ENCODE measurements at regions not wholly inside any gene's neighbourhood (a gene's known extent, or its start where the extent isn't known, plus 50 kb on each side); places are given as distances from the start of the nearest gene placed in this dataset.

DNA sequence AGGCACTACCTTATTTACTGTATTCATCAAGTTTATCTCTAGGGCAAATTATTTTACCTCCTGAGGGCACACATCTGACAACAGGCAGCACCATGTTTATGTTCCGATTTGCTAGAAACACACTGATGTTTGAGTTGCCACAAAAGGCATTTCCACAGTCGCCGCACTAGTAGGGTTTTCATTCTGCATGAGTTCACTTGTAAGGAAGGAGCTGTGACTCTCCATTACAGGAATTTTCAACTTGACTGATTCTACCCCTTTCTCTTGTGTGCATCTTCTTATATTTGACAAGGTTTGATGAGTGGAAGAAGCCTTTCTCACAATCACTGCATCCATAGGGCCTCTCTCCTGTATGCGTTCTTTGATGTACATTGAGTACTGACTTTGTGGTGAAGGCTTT is 455.9 kb upstream of the CNTN5 start (continued):
- TF ChIP-seq, protein P1, sequence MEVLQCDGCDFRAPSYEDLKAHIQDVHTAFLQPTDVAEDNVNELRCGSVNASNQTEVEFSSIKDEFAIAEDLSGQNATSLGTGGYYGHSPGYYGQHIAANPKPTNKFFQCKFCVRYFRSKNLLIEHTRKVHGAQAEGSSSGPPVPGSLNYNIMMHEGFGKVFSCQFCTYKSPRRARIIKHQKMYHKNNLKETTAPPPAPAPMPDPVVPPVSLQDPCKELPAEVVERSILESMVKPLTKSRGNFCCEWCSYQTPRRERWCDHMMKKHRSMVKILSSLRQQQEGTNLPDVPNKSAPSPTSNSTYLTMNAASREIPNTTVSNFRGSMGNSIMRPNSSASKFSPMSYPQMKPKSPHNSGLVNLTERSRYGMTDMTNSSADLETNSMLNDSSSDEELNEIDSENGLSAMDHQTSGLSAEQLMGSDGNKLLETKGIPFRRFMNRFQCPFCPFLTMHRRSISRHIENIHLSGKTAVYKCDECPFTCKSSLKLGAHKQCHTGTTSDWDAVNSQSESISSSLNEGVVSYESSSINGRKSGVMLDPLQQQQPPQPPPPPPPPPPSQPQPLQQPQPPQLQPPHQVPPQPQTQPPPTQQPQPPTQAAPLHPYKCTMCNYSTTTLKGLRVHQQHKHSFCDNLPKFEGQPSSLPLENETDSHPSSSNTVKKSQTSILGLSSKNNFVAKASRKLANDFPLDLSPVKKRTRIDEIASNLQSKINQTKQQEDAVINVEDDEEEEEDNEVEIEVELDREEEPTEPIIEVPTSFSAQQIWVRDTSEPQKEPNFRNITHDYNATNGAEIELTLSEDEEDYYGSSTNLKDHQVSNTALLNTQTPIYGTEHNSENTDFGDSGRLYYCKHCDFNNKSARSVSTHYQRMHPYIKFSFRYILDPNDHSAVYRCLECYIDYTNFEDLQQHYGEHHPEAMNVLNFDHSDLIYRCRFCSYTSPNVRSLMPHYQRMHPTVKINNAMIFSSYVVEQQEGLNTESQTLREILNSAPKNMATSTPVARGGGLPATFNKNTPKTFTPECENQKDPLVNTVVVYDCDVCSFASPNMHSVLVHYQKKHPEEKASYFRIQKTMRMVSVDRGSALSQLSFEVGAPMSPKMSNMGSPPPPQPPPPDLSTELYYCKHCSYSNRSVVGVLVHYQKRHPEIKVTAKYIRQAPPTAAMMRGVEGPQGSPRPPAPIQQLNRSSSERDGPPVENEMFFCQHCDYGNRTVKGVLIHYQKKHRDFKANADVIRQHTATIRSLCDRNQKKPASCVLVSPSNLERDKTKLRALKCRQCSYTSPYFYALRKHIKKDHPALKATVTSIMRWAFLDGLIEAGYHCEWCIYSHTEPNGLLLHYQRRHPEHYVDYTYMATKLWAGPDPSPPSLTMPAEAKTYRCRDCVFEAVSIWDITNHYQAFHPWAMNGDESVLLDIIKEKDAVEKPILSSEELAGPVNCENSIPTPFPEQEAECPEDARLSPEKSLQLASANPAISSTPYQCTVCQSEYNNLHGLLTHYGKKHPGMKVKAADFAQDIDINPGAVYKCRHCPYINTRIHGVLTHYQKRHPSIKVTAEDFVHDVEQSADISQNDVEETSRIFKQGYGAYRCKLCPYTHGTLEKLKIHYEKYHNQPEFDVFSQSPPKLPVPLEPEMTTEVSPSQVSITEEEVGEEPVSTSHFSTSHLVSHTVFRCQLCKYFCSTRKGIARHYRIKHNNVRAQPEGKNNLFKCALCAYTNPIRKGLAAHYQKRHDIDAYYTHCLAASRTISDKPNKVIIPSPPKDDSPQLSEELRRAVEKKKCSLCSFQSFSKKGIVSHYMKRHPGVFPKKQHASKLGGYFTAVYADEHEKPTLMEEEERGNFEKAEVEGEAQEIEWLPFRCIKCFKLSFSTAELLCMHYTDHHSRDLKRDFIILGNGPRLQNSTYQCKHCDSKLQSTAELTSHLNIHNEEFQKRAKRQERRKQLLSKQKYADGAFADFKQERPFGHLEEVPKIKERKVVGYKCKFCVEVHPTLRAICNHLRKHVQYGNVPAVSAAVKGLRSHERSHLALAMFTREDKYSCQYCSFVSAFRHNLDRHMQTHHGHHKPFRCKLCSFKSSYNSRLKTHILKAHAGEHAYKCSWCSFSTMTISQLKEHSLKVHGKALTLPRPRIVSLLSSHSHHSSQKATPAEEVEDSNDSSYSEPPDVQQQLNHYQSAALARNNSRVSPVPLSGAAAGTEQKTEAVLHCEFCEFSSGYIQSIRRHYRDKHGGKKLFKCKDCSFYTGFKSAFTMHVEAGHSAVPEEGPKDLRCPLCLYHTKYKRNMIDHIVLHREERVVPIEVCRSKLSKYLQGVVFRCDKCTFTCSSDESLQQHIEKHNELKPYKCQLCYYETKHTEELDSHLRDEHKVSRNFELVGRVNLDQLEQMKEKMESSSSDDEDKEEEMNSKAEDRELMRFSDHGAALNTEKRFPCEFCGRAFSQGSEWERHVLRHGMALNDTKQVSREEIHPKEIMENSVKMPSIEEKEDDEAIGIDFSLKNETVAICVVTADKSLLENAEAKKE (CRISPR knock-in tag; IDR thresholded peaks at IDR 0.05) = no peak
- no peak for TF ChIP-seq ZNF331 (CRISPR knock-in tag; IDR thresholded peaks at IDR 0.05; ENCODE audit: low read depth)
- TF ChIP-seq STAT1 (IDR thresholded peaks at IDR 0.05; ENCODE audit: unreplicated experiment) = no peak
- no peak for TF ChIP-seq NANOG (IDR thresholded peaks at IDR 0.05; ENCODE audit: borderline replicate concordance)

DNA sequence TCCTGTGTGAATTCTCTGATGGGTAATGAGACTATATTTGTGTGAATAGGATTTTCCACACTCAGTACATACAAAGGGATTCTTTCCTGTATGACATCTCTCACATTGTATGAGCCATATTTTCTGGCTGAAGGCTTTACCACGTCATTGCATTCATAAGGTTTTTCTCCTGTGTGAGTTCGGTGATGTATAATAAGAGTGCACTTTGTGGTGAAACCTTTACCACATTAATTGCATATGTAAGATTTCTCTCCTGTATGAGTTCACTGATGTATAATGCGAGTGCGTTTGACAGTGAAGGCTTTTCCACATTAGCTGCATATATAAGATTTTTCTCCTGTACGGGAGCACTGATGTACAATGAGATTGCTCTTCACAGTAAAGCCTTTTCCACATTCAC is 455.4 kb upstream of the CNTN5 start:
- Mint-ChIP-seq H3K4me1 (peaks cover 5% of the 10 kb centered on the region; the same call in 2 of the 3 replicates), H3K36me3 (ENCODE audit: low read depth) (no peaks in the 10 kb centered on the region), H3K27ac (no peak overlapping the region), H3K27me3 (ENCODE audit: insufficient read depth, low read depth, poor library complexity) (no peaks in the 10 kb centered on the region), H3K4me3 (no peak overlapping the region), H3K9me3 (no peaks in the 10 kb centered on the region)
- Histone ChIP-seq H3K27ac (ENCODE audit: low read depth) (no peak overlapping the region), H3K36me3 (ENCODE audit: insufficient read depth) (no peaks in the 10 kb centered on the region), H3K4me3 (no peak overlapping the region), H3F3A (replicated peaks; ENCODE audit: low read depth) (no peaks in the 10 kb centered on the region), H3K79me2 (replicated peaks; ENCODE audit: insufficient read depth) (no peaks in the 10 kb centered on the region), H3K9me2 (ENCODE audit: insufficient read depth) (peaks cover 2% of the 10 kb centered on the region; the same call in 1 of the 2 replicates), H3K4me2 (no peak overlapping the region), H3K4me1 (ENCODE audit: insufficient read depth) (no peaks in the 10 kb centered on the region), H3K27me3 (ENCODE audit: insufficient read depth) (no peaks in the 10 kb centered on the region), H4K20me1 (replicated peaks; ENCODE audit: insufficient read depth) (no peaks in the 10 kb centered on the region), H2AFZ (no peak overlapping the region)
- DNase-seq (ENCODE audit: low spot score) (no peak), ATAC-seq (no peak)
- TF ChIP-seq JUNB (IDR thresholded peaks at IDR 0.05; ENCODE audit: unreplicated experiment) (no peak), ZNF331 (CRISPR knock-in tag; IDR thresholded peaks at IDR 0.05; ENCODE audit: low read depth) (no peak), POLR2AphosphoS5 (IDR thresholded peaks at IDR 0.05; ENCODE audit: low read depth) (no peak), NANOG (IDR thresholded peaks at IDR 0.05; ENCODE audit: borderline replicate concordance) (no peak), STAT1 (IDR thresholded peaks at IDR 0.05; ENCODE audit: unreplicated experiment) (no peak)
- TF ChIP-seq, protein P1 (CRISPR knock-in tag; IDR thresholded peaks at IDR 0.05) = no peak
- TF ChIP-seq, protein P2, sequence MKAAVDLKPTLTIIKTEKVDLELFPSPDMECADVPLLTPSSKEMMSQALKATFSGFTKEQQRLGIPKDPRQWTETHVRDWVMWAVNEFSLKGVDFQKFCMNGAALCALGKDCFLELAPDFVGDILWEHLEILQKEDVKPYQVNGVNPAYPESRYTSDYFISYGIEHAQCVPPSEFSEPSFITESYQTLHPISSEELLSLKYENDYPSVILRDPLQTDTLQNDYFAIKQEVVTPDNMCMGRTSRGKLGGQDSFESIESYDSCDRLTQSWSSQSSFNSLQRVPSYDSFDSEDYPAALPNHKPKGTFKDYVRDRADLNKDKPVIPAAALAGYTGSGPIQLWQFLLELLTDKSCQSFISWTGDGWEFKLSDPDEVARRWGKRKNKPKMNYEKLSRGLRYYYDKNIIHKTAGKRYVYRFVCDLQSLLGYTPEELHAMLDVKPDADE (IDR thresholded peaks at IDR 0.05) = no peak

Measured in GM23338 (cell line).